ENCODE measurements at regions not wholly inside any gene's neighbourhood (a gene's known extent, or its start where the extent isn't known, plus 50 kb on each side); places are given as distances from the start of the nearest gene placed in this dataset.

GRCh38 chr22:49308300-49308699, 519.4 kb downstream of the BRD1 start:
- Histone ChIP-seq H3K27ac (ENCODE audit: low read depth, low read length) (no peak overlapping the region), H3K9ac (ENCODE audit: low read length in 5 of 5) (no peak overlapping the region), H3K4me1 (ENCODE audit: control insufficient read depth in 5 of 5, insufficient read depth in 5 of 5, low read length in 5 of 5) (peaks cover 0 to 6% (median 3%) of the 10 kb centered on the region in 5 donors), H3K27me3 (ENCODE audit: control insufficient read depth in 5 of 5, insufficient read depth in 4 of 5, low read length in 5 of 5) (peaks cover 16 to 43% (median 27%) of the 10 kb centered on the region in 5 donors), H3K9me3 (ENCODE audit: control insufficient read depth in 5 of 5, low read length in 5 of 5) (no peaks in the 10 kb centered on the region), H3K4me3 (ENCODE audit: low read depth in 1 of 5, low read length in 5 of 5) (no peak overlapping the region), H3K36me3 (ENCODE audit: control insufficient read depth in 5 of 5, insufficient read depth in 5 of 5, low read length in 5 of 5) (no peaks in the 10 kb centered on the region)

GRCh38 chr22:49307870-49308269, 519.8 kb downstream of the BRD1 start:
- H3K4me1 ChIP-seq (ENCODE audit: control insufficient read depth in 5 of 5, insufficient read depth in 5 of 5, low read length in 5 of 5): peaks cover 0 to 6% (median 3%) of the 10 kb centered on the region in 5 donors
- H3K27ac ChIP-seq (ENCODE audit: low read depth, low read length): no peak overlapping the region
- no peak overlapping the region for H3K9ac ChIP-seq (ENCODE audit: low read length in 5 of 5)
- no peak overlapping the region for H3K4me3 ChIP-seq (ENCODE audit: low read depth in 1 of 5, low read length in 5 of 5)
- H3K9me3 ChIP-seq (ENCODE audit: control insufficient read depth in 5 of 5, low read length in 5 of 5): no peaks in the 10 kb centered on the region
- H3K36me3 ChIP-seq (ENCODE audit: control insufficient read depth in 5 of 5, insufficient read depth in 5 of 5, low read length in 5 of 5): no peaks in the 10 kb centered on the region
- H3K27me3 ChIP-seq (ENCODE audit: control insufficient read depth in 5 of 5, insufficient read depth in 4 of 5, low read length in 5 of 5): peaks cover 17 to 47% (median 32%) of the 10 kb centered on the region in 5 donors

- H3K4me3 ChIP-seq (ENCODE audit: low read depth in 1 of 5, low read length in 5 of 5): no peak overlapping the region
- no peaks in the 10 kb centered on the region for H3K9me3 ChIP-seq (ENCODE audit: control insufficient read depth in 5 of 5, low read length in 5 of 5)
- H3K9ac ChIP-seq (ENCODE audit: low read length in 5 of 5): no peak overlapping the region
- H3K36me3 ChIP-seq (ENCODE audit: control insufficient read depth in 5 of 5, insufficient read depth in 5 of 5, low read length in 5 of 5): no peaks in the 10 kb centered on the region
- no peak overlapping the region for H3K27ac ChIP-seq (ENCODE audit: low read depth, low read length)
- H3K27me3 ChIP-seq (ENCODE audit: control insufficient read depth in 5 of 5, insufficient read depth in 4 of 5, low read length in 5 of 5): peaks cover 17 to 49% (median 33%) of the 10 kb centered on the region in 5 donors
- H3K4me1 ChIP-seq (ENCODE audit: control insufficient read depth in 5 of 5, insufficient read depth in 5 of 5, low read length in 5 of 5): peaks cover 0 to 6% (median 3%) of the 10 kb centered on the region in 5 donors
Observed at GRCh38 chr22:49307481-49307830, 520.2 kb downstream of the BRD1 start.

- Histone ChIP-seq H3K27ac (ENCODE audit: low read depth, low read length) (no peak overlapping the region), H3K27me3 (ENCODE audit: control insufficient read depth in 5 of 5, insufficient read depth in 4 of 5, low read length in 5 of 5) (peaks cover 17 to 49% (median 33%) of the 10 kb centered on the region in 5 donors), H3K9ac (ENCODE audit: low read length in 5 of 5) (no peak overlapping the region)
Observed at GRCh38 chr22:49306632-49307480, 520.8 kb downstream of the BRD1 start.

GRCh38 chr22:49305966-49306631, 521.6 kb downstream of the BRD1 start:
- Histone ChIP-seq H3K27me3 (ENCODE audit: control insufficient read depth in 5 of 5, insufficient read depth in 4 of 5, low read length in 5 of 5) (peaks cover 19 to 49% (median 39%) of the 10 kb centered on the region in 5 donors), H3K9ac (ENCODE audit: low read length in 5 of 5) (no peak overlapping the region), H3K27ac (ENCODE audit: low read depth, low read length) (no peak overlapping the region), H3K4me3 (ENCODE audit: low read depth in 1 of 5, low read length in 5 of 5) (no peak overlapping the region), H3K36me3 (ENCODE audit: control insufficient read depth in 5 of 5, insufficient read depth in 5 of 5, low read length in 5 of 5) (no peaks in the 10 kb centered on the region), H3K9me3 (ENCODE audit: control insufficient read depth in 5 of 5, low read length in 5 of 5) (no peaks in the 10 kb centered on the region), H3K4me1 (ENCODE audit: control insufficient read depth in 5 of 5, insufficient read depth in 5 of 5, low read length in 5 of 5) (peaks cover 0 to 6% (median 3%) of the 10 kb centered on the region in 5 donors)

More at GRCh38 chr22:49306632-49307480, 520.8 kb downstream of the BRD1 start:
- Histone ChIP-seq H3K4me1 (ENCODE audit: control insufficient read depth in 5 of 5, insufficient read depth in 5 of 5, low read length in 5 of 5) (peaks cover 0 to 6% (median 3%) of the 10 kb centered on the region in 5 donors), H3K4me3 (ENCODE audit: low read depth in 1 of 5, low read length in 5 of 5) (no peak overlapping the region), H3K36me3 (ENCODE audit: control insufficient read depth in 5 of 5, insufficient read depth in 5 of 5, low read length in 5 of 5) (no peaks in the 10 kb centered on the region), H3K9me3 (ENCODE audit: control insufficient read depth in 5 of 5, low read length in 5 of 5) (no peaks in the 10 kb centered on the region)

GRCh38 chr22:49305214-49305965, 522.3 kb downstream of the BRD1 start:
- Histone ChIP-seq H3K9ac (ENCODE audit: low read length in 5 of 5) (no peak overlapping the region), H3K27me3 (ENCODE audit: control insufficient read depth in 5 of 5, insufficient read depth in 4 of 5, low read length in 5 of 5) (peaks cover 19 to 49% (median 40%) of the 10 kb centered on the region in 5 donors)

GRCh38 chr22:49303781-49304461, 523.8 kb downstream of the BRD1 start:
- H3K4me3 ChIP-seq (ENCODE audit: low read depth in 1 of 5, low read length in 5 of 5): no peak overlapping the region
- H3K4me1 ChIP-seq (ENCODE audit: control insufficient read depth in 5 of 5, insufficient read depth in 5 of 5, low read length in 5 of 5): peaks cover 0 to 6% (median 3%) of the 10 kb centered on the region in 5 donors
- no peak overlapping the region for H3K9ac ChIP-seq (ENCODE audit: low read length in 5 of 5)
- H3K36me3 ChIP-seq (ENCODE audit: control insufficient read depth in 5 of 5, insufficient read depth in 5 of 5, low read length in 5 of 5): no peaks in the 10 kb centered on the region
- H3K9me3 ChIP-seq (ENCODE audit: control insufficient read depth in 5 of 5, low read length in 5 of 5): no peaks in the 10 kb centered on the region
- peaks cover 19 to 47% (median 40%) of the 10 kb centered on the region in 5 donors for H3K27me3 ChIP-seq (ENCODE audit: control insufficient read depth in 5 of 5, insufficient read depth in 4 of 5, low read length in 5 of 5)
- no peak overlapping the region for H3K27ac ChIP-seq (ENCODE audit: low read depth, low read length)

More at GRCh38 chr22:49305214-49305965, 522.3 kb downstream of the BRD1 start:
- Histone ChIP-seq H3K4me1 (ENCODE audit: control insufficient read depth in 5 of 5, insufficient read depth in 5 of 5, low read length in 5 of 5) (peaks cover 0 to 6% (median 3%) of the 10 kb centered on the region in 5 donors), H3K9me3 (ENCODE audit: control insufficient read depth in 5 of 5, low read length in 5 of 5) (no peaks in the 10 kb centered on the region), H3K4me3 (ENCODE audit: low read depth in 1 of 5, low read length in 5 of 5) (peak overlapping the region in 1 of 5 donors; percentile 28), H3K36me3 (ENCODE audit: control insufficient read depth in 5 of 5, insufficient read depth in 5 of 5, low read length in 5 of 5) (no peaks in the 10 kb centered on the region), H3K27ac (ENCODE audit: low read depth, low read length) (no peak overlapping the region)

- Histone ChIP-seq H3K36me3 (ENCODE audit: control insufficient read depth in 5 of 5, insufficient read depth in 5 of 5, low read length in 5 of 5) (no peaks in the 10 kb centered on the region), H3K9me3 (ENCODE audit: control insufficient read depth in 5 of 5, low read length in 5 of 5) (no peaks in the 10 kb centered on the region), H3K4me3 (ENCODE audit: low read depth in 1 of 5, low read length in 5 of 5) (no peak overlapping the region), H3K27me3 (ENCODE audit: control insufficient read depth in 5 of 5, insufficient read depth in 4 of 5, low read length in 5 of 5) (peaks cover 19 to 42% (median 40%) of the 10 kb centered on the region in 5 donors), H3K27ac (ENCODE audit: low read depth, low read length) (no peak overlapping the region), H3K9ac (ENCODE audit: low read length in 5 of 5) (no peak overlapping the region), H3K4me1 (ENCODE audit: control insufficient read depth in 5 of 5, insufficient read depth in 5 of 5, low read length in 5 of 5) (peaks cover 0 to 6% (median 3%) of the 10 kb centered on the region in 5 donors)
Observed at GRCh38 chr22:49303061-49303735, 524.5 kb downstream of the BRD1 start.

- Histone ChIP-seq H3K9me3 (ENCODE audit: control insufficient read depth in 5 of 5, low read length in 5 of 5) (no peaks in the 10 kb centered on the region), H3K4me1 (ENCODE audit: control insufficient read depth in 5 of 5, insufficient read depth in 5 of 5, low read length in 5 of 5) (peaks cover 0 to 6% (median 3%) of the 10 kb centered on the region in 5 donors), H3K9ac (ENCODE audit: low read length in 5 of 5) (no peak overlapping the region), H3K4me3 (ENCODE audit: low read depth in 1 of 5, low read length in 5 of 5) (no peak overlapping the region), H3K27me3 (ENCODE audit: control insufficient read depth in 5 of 5, insufficient read depth in 4 of 5, low read length in 5 of 5) (peaks cover 16 to 41% (median 34%) of the 10 kb centered on the region in 5 donors), H3K36me3 (ENCODE audit: control insufficient read depth in 5 of 5, insufficient read depth in 5 of 5, low read length in 5 of 5) (no peaks in the 10 kb centered on the region), H3K27ac (ENCODE audit: low read depth, low read length) (no peak overlapping the region)
Observed at GRCh38 chr22:49302530-49302929, 525.1 kb downstream of the BRD1 start.
